Ovary (tissue), 7 donors: ENCODE measurements at regions not wholly inside any gene's neighbourhood (a gene's known extent, or its start where the extent isn't known, plus 50 kb on each side); places are given as distances from the start of the nearest gene placed in this dataset.

Experiments used
- DNase-seq, 5 donors: peaks; one replicate each; pipeline ENCODE4 v3.0.0-alpha.2; 2019 to 2020
- H3K27ac ChIP-seq, 2 donors: fragments of 200-600 bp; one replicate each; pipeline versions ENCODE4 v1.5.1 to v1.8.0; 2019 to 2022
- H3K27me3 ChIP-seq: fragments of 200-600 bp; one replicate; pipeline ENCODE4 v1.8.0; 2022
- H3K36me3 ChIP-seq: fragments of 200-600 bp; sonication (generic); one replicate; pipeline ENCODE4 v1.5.1; 2019
- H3K4me1 ChIP-seq: one replicate; pipeline ENCODE4 v1.8.1; 2013; ENCODE audit warnings: mild to moderate bottlenecking, moderate library complexity; ENCODE audit not compliant: insufficient read depth
- H3K4me3 ChIP-seq: fragments of 200-600 bp; sonication (generic); one replicate; pipeline ENCODE4 v1.5.1; 2017
- H3K9me3 ChIP-seq, 2 donors: fragments of 200-600 bp in 1 of 2; sonication (generic) in 1 of 2; one replicate each; pipeline versions ENCODE4 v1.5.1 to v1.8.1; 2013 to 2019; ENCODE audit warnings: mild to moderate bottlenecking in 1 of 2, moderate library complexity in 1 of 2
- CTCF ChIP-seq, 3 donors: fragments of 450-650 bp in 2 of 3; fragments of 200-600 bp in 1 of 3; IDR thresholded peaks; one replicate each; pipeline versions ENCODE4 v1.5.1 to v1.8.0; 2016 to 2022; ENCODE audit warnings: antibody characterized with exemption in 3 of 3, mild to moderate bottlenecking in 1 of 3
- EP300 ChIP-seq: sonication (generic); formaldehyde crosslinking; IDR thresholded peaks from one replicate; pipeline ENCODE4 v1.6.1; 2017; ENCODE audit warnings: antibody characterized with exemption
- POLR2A ChIP-seq: fragments of 450-650 bp; IDR thresholded peaks from one replicate; pipeline ENCODE4 v1.6.1; 2017; ENCODE audit warnings: antibody characterized with exemption, mild to moderate bottlenecking, moderate library complexity
- WGBS, 3 donors: extraction: QIAGEN DNeasy Blood & Tissue Kit in 1 of 3; methylation state at CpG; one replicate each; pipeline versions ENCODE4 v1.1.5 to v1.1.7; 2013 to 2017; 5-methylcytosine and 5-hydroxymethylcytosine counted together
- intact Hi-C, 4 donors: fragments of 100-400 bp; cut with DNase I; formaldehyde crosslinking; loops; one replicate each; pipeline versions ENCODE4 v1.11.0 to v1.15.1; 2022 to 2023
- donor health status: DM: no; HTN: no; CAD: no; lungs with moderate emphysema.
- donor health status: DM: no; HTN: no; CAD: no.
- donor health status: Bipolar disorder and iron deficiency.
- donor health status: DM: no; HTN: no; CAD: no.
- donor health status: DM: yes; HTN: yes; CAD: no.

DNA sequence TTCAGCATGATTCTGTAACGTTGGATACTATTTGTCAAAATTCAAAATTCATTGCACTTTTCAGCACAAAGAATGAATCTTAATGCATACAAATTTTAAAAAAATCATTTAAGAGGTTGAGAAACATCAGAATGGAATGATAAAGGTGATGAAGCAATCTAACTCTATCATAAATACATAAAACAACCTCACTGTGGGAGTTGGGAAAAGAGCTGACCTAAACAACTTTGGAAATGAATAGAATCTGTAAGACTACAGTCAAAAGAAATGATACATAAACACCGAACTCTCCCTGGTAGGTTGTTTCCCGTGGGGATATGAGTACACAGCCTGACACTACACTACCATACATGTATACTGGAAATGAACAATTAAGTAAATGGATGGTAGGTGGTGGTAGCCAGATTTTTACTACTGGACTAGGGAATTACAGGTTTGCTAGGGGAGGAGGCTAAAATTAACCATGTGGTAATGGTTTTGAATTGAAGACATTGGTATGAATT is 64.9 kb upstream of the PARP11 start:
- intact Hi-C loops = no loop called here
- H3K4me1 ChIP-seq = no peaks in the 10 kb centered on the region
- H3K4me3 ChIP-seq = no peak overlapping the region
- 68 to 82% (median 74%) methylated on average over 3 of the region's 3 CpGs for WGBS, 3 donors
- no peak for DNase-seq
- H3K9me3 ChIP-seq = no peaks in the 10 kb centered on the region
- TF ChIP-seq EP300 (no peak), CTCF (IDR thresholded peaks at IDR 0.05) (no peak), POLR2A (no peak)
- no peaks in the 10 kb centered on the region for H3K36me3 ChIP-seq
- H3K27ac ChIP-seq = no peak overlapping the region
- H3K27me3 ChIP-seq = no peaks in the 10 kb centered on the region

DNA sequence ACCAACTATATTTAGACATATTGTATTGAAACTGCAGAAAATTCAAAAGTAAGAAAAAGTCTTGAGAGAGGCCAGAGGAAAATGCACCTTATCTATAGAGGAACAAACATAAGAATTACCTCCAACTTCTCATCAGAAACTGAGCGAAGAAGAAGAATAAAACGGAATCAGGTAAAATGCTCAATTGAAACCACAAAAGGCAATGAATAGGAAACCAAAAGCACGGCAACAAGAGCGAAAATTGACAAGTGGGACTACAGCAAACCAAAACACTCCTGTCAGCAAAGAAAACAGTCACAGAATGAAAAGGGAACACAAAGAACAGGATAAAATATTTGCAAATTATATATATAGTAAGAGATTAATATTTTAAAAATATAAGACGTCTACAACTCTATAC is 61.9 kb upstream of the PARP11 start:
- no peaks in the 10 kb centered on the region for H3K4me1 ChIP-seq
- no peak overlapping the region for H3K4me3 ChIP-seq
- TF ChIP-seq CTCF (IDR thresholded peaks at IDR 0.05) = no peak
- intact Hi-C loops = no loop called here
- 71 to 87% (median 76%) methylated on average over 5 of the region's 5 CpGs for WGBS, 3 donors
- H3K27me3 ChIP-seq = no peaks in the 10 kb centered on the region
- H3K9me3 ChIP-seq = no peaks in the 10 kb centered on the region
- H3K36me3 ChIP-seq = no peaks in the 10 kb centered on the region
- DNase-seq = no peak
- no peak overlapping the region for H3K27ac ChIP-seq

DNA sequence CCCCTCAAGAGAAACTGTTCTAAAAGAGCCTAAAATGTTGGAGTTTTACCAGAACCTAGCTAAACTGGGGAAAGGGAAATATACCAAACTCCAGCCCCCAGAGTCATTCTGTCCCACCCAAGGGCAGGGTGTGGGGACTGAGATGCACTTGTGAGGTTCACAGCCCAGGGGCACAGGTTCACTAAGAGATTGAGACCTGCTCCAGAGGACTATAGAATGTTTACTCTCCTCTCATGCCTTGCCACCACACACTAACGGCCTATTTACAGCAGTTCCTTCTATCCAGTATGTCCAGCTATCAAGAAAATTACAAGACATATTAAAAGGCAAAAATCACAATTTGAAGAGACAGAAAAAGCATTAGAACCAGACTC is 60.6 kb upstream of the PARP11 start:
- H3K27me3 ChIP-seq = no peaks in the 10 kb centered on the region
- no peak overlapping the region for H3K4me3 ChIP-seq
- no peaks in the 10 kb centered on the region for H3K4me1 ChIP-seq
- no peaks in the 10 kb centered on the region for H3K9me3 ChIP-seq
- no peak for DNase-seq
- H3K36me3 ChIP-seq = no peaks in the 10 kb centered on the region
- intact Hi-C loops = no loop called here
- TF ChIP-seq EP300 = no peak
- no peak for TF ChIP-seq CTCF (IDR thresholded peaks at IDR 0.05)
- TF ChIP-seq POLR2A = no peak
- 81 to 91% (median 87%) methylated on average over 1 of the region's 1 CpG for WGBS, 3 donors
- H3K27ac ChIP-seq = no peak overlapping the region

DNA sequence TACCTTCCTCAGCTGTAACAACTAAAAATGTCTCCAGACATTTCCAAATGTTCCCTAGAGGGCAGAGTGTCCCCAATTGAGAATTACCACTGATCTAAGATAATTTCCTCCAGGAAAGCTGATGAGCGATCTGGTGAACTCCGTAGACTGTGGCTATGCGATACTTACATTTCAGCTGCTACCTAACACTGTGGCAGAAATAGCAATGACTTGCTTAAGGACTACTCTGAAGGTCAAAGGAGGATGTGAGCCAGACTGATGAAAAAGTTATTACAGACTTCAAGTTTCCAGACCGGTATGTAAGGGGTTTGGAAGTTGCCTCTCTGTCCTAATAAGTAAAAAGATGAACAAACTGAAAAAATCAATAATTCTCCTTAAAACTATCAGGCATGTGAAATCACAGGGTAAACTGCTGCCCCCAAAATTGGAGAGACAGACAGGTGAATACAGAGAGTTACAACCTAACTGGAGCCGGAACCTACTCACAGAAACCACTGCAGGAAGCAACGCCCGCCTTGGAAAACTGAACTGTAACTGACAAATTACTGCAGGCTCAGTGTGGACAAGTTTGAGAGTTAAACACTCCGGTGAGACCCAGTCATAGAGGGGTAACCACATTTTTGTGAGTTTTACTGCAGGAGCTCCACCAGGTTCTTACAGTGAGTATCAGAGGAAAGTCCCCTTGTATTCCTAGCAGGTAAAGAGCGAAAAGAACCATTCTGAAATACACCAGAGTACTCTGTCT is 60.0 kb upstream of the PARP11 start:
- intact Hi-C loops = no loop called here
- TF ChIP-seq CTCF (IDR thresholded peaks at IDR 0.05) = no peak
- no peak for TF ChIP-seq POLR2A
- TF ChIP-seq EP300 = no peak
- 85 to 91% (median 86%) methylated on average over 9 of the region's 9 CpGs for WGBS, 3 donors
- no peak overlapping the region for H3K4me3 ChIP-seq
- no peaks in the 10 kb centered on the region for H3K4me1 ChIP-seq
- H3K36me3 ChIP-seq = no peaks in the 10 kb centered on the region
- H3K27me3 ChIP-seq = no peaks in the 10 kb centered on the region
- no peak overlapping the region for H3K27ac ChIP-seq
- H3K9me3 ChIP-seq = no peaks in the 10 kb centered on the region
- DNase-seq = no peak
